ENCODE measurements at regions not wholly inside any gene's neighbourhood (a gene's known extent, or its start where the extent isn't known, plus 50 kb on each side); places are given as distances from the start of the nearest gene placed in this dataset.
"Not testable (repeated sequence)": the region's sequence is repeated elsewhere in the genome, so short reads cannot be mapped to it uniquely, and the experiment has no call there.

GRCh38 chr1:228944296-228944695 is 209.0 kb downstream of the RHOU start:
- H3K4me3 ChIP-seq = no peak overlapping the region
- H3K9me3 ChIP-seq = peaks cover 0 to 3% (median 0%) of the 10 kb centered on the region in 4 donors
- no peaks in the 10 kb centered on the region for H3K27me3 ChIP-seq
- DNase-seq = no peak
- no peaks in the 10 kb centered on the region for H3K4me1 ChIP-seq
- no peak overlapping the region for H3K27ac ChIP-seq
- no peak for TF ChIP-seq CTCF (IDR thresholded peaks at IDR 0.05)
- no peak for TF ChIP-seq POLR2A (IDR thresholded peaks at IDR 0.05)
- H3K36me3 ChIP-seq = no peaks in the 10 kb centered on the region

GRCh38 chr1:228944935-228945371 is 209.7 kb downstream of the RHOU start:
- Histone ChIP-seq H3K36me3 (no peaks in the 10 kb centered on the region), H3K4me3 (no peak overlapping the region), H3K27me3 (no peaks in the 10 kb centered on the region), H3K9me3 (peaks cover 0 to 3% (median 0%) of the 10 kb centered on the region in 4 donors), H3K4me1 (no peaks in the 10 kb centered on the region), H3K27ac (no peak overlapping the region)
- TF ChIP-seq POLR2A (IDR thresholded peaks at IDR 0.05) (no peak), CTCF (IDR thresholded peaks at IDR 0.05) (no peak)
- no peak for DNase-seq

GRCh38 chr1:228945885-228946284 is 210.6 kb downstream of the RHOU start:
- no peak for DNase-seq
- TF ChIP-seq POLR2A (IDR thresholded peaks at IDR 0.05) (no peak), CTCF (IDR thresholded peaks at IDR 0.05) (no peak)
- no peaks in the 10 kb centered on the region for H3K27me3 ChIP-seq
- H3K4me1 ChIP-seq = no peaks in the 10 kb centered on the region
- H3K27ac ChIP-seq = no peak overlapping the region
- H3K36me3 ChIP-seq = no peaks in the 10 kb centered on the region
- H3K9me3 ChIP-seq = no peaks in the 10 kb centered on the region
- no peak overlapping the region for H3K4me3 ChIP-seq

GRCh38 chr1:228949617-228950016 is 214.3 kb downstream of the RHOU start:
- not testable (repeated sequence) for H3K9me3 ChIP-seq, H3K4me1 ChIP-seq, DNase-seq, H3K36me3 ChIP-seq, H3K27me3 ChIP-seq, H3K4me3 ChIP-seq
- H3K27ac ChIP-seq = peak overlapping the region in 1 of 4 donors; percentile 46

GRCh38 chr1:228953207-228953606 is 217.9 kb downstream of the RHOU start:
- DNase-seq = no peak

GRCh38 chr1:228953808-228954207 is 218.5 kb downstream of the RHOU start:
- H3K4me1 ChIP-seq, DNase-seq, H3K4me3 ChIP-seq, H3K27me3 ChIP-seq, H3K9me3 ChIP-seq, H3K36me3 ChIP-seq, H3K27ac ChIP-seq: not testable (repeated sequence)

More at GRCh38 chr1:228953207-228953606, 217.9 kb downstream of the RHOU start:
- Histone ChIP-seq H3K36me3 (no peaks in the 10 kb centered on the region), H3K4me1 (no peaks in the 10 kb centered on the region), H3K9me3 (no peaks in the 10 kb centered on the region), H3K27ac (no peak overlapping the region), H3K4me3 (no peak overlapping the region), H3K27me3 (no peaks in the 10 kb centered on the region)
- no peak for TF ChIP-seq CTCF (IDR thresholded peaks at IDR 0.05)
- TF ChIP-seq POLR2A (IDR thresholded peaks at IDR 0.05) = no peak

- no peak for TF ChIP-seq CTCF (IDR thresholded peaks at IDR 0.05)
- no peak for TF ChIP-seq POLR2A (IDR thresholded peaks at IDR 0.05)
- Histone ChIP-seq H3K4me3 (no peak overlapping the region), H3K27ac (no peak overlapping the region), H3K9me3 (no peaks in the 10 kb centered on the region), H3K36me3 (no peaks in the 10 kb centered on the region), H3K4me1 (no peaks in the 10 kb centered on the region), H3K27me3 (no peaks in the 10 kb centered on the region)
- no peak for DNase-seq
Observed at GRCh38 chr1:228955691-228956090, 220.4 kb downstream of the RHOU start.

Data from Peyer's patch (tissue), 4 donors.